K562 (cell line): ENCODE measurements at regions not wholly inside any gene's neighbourhood (a gene's known extent, or its start where the extent isn't known, plus 50 kb on each side); places are given as distances from the start of the nearest gene placed in this dataset.

Source experiments
- ETV6 ChIP-seq, 3 experiments: fragments of 150-350 bp in 1 of 3; sonication (generic) in 1 of 3; formaldehyde crosslinking in 1 of 3; IDR thresholded peaks; 2 replicates each; pipeline versions ENCODE4 v1.6.1 to v1.8.0; 2014 to 2022; ENCODE audit warnings: borderline replicate concordance in 2 of 3, low read depth in 2 of 3, antibody characterized with exemption in 1 of 3, low read length in 1 of 3, mild to moderate bottlenecking in 1 of 3, missing genetic modification reagents in 1 of 3
- FOXA1 ChIP-seq: fragments of 450-650 bp; IDR thresholded peaks from 2 replicates; pipeline ENCODE4 v1.6.1; 2016; ENCODE audit warnings: mild to moderate bottlenecking, borderline replicate concordance

GRCh38 chr20:11219192-11219591 is 545.4 kb upstream of the JAG1 start:
- TF ChIP-seq ETV6 (IDR thresholded peaks at IDR 0.05; ENCODE audit: borderline replicate concordance in 1 of 2, low read depth in 2 of 2, low read length in 1 of 2) (no peak), ETV6 (CRISPR knock-in tag; IDR thresholded peaks at IDR 0.05; ENCODE audit: borderline replicate concordance) (no peak), FOXA1 (no peak)
